HepG2 (cell line): ENCODE measurements at regions not wholly inside any gene's neighbourhood (a gene's known extent, or its start where the extent isn't known, plus 50 kb on each side); places are given as distances from the start of the nearest gene placed in this dataset.

Source experiments
- ATAC-seq: fragments of 200-7000 bp; cut with Tn5 transposase; 3 replicates; pipeline ENCODE4 v1.9.1; 2020; ENCODE audit warnings: mild to moderate bottlenecking, moderate library complexity
- BruUV-seq: library from RNA; stranded (reverse); fragments of 400-500 nt; replicated peaks from 2 replicates; lab custom pipeline; 2021; lab: Mats Ljungman, UMichigan
- CTCF ChIA-PET: fragments of 300-600 bp; formaldehyde crosslinking; extraction: SDS; loops from one replicate; lab custom pipeline; 2021; ENCODE audit warnings: low total read pairs, inconsistent platforms, low intra/inter-chr PET ratio; lab: Yijun Ruan, JAX
- POLR2A ChIA-PET: fragments of 350-600 bp; sonication (Branson Sonifier 250); formaldehyde crosslinking; loops from one replicate; lab custom pipeline; 2020; ENCODE audit warnings: antibody characterized with exemption, inconsistent platforms; lab: Yijun Ruan, JAX
- DNase-seq: peaks from one replicate; pipeline ENCODE4 v3.0.0-alpha.2; 2015; ENCODE audit warnings: low spot score
- FAIRE-seq: peaks from 3 replicates; lab custom pipeline; 2011; peaks lifted over from hg19 to GRCh38; lab: Jason Lieb, UNC
- H2AFZ ChIP-seq: one replicate; pipeline ENCODE4 v1.6.1; 2011; ENCODE audit warnings: low read length, inconsistent platforms
- H3K27ac ChIP-seq: fragments of 300-600 bp; 3 replicates; pipeline ENCODE4 v1.8.0; 2011; ENCODE audit warnings: mixed run types, mild to moderate bottlenecking, mixed read lengths, low read length, inconsistent platforms; ENCODE audit not compliant: insufficient read depth; ENCODE audit errors: extremely low read length
- H3K27me3 ChIP-seq, 2 experiments: fragments of 200-600 bp in 1 of 2; 2 replicates in 1 of 2; 3 replicates in 1 of 2; pipeline versions ENCODE4 v1.6.0 to v1.8.0; 2011; ENCODE audit warnings: low read length in 2 of 2, mild to moderate bottlenecking in 2 of 2, moderate library complexity in 2 of 2, inconsistent platforms in 1 of 2; ENCODE audit not compliant: insufficient read depth in 2 of 2, control insufficient read depth in 1 of 2
- H3K36me3 ChIP-seq, 2 experiments: fragments of 200-600 bp in 1 of 2; replicated peaks in 1 of 2; 2 replicates in 1 of 2; 3 replicates in 1 of 2; pipeline versions ENCODE4 v1.5.1 to v1.8.0; 2011; ENCODE audit warnings: low read length in 2 of 2, inconsistent platforms in 1 of 2; ENCODE audit not compliant: insufficient read depth in 2 of 2, control insufficient read depth in 1 of 2
- H3K4me1 ChIP-seq: 2 replicates; pipeline ENCODE4 v1.5.1; 2012; ENCODE audit warnings: low read length, inconsistent platforms; ENCODE audit not compliant: insufficient read depth
- H3K4me2 ChIP-seq: 2 replicates; pipeline ENCODE4 v1.6.0; 2011; ENCODE audit warnings: low read depth, low read length, inconsistent platforms
- H3K4me3 ChIP-seq, 3 experiments: fragments of 200-600 bp in 1 of 3; sonication (generic), shearing (Covaris generic) in 1 of 3; replicated peaks in 1 of 3; 2 replicates each; pipeline ENCODE4 v1.5.1; 2011 to 2016; ENCODE audit warnings: low read length in 3 of 3, inconsistent platforms in 2 of 3, low read depth in 2 of 3, mild to moderate bottlenecking in 2 of 3, control low read depth in 1 of 3, mixed read lengths in 1 of 3; ENCODE audit not compliant: insufficient read depth in 1 of 3
- H3K79me2 ChIP-seq: one replicate; pipeline ENCODE4 v1.6.1; 2011; ENCODE audit warnings: low read length, inconsistent platforms; ENCODE audit not compliant: insufficient read depth
- H3K9ac ChIP-seq: 2 replicates; pipeline ENCODE4 v1.6.0; 2011; ENCODE audit warnings: mild to moderate bottlenecking, low read depth, low read length, inconsistent platforms; ENCODE audit not compliant: insufficient read depth
- H3K9me3 ChIP-seq: 2 replicates; pipeline ENCODE4 v1.5.1; 2012; ENCODE audit warnings: mild to moderate bottlenecking, low read length
- H4K20me1 ChIP-seq: 2 replicates; pipeline ENCODE4 v1.6.0; 2011; ENCODE audit warnings: inconsistent platforms, mild to moderate bottlenecking, low read length, moderate library complexity; ENCODE audit not compliant: insufficient read depth
- HNRNPL ChIP-seq: fragments of 200-400 bp; formaldehyde crosslinking; IDR thresholded peaks from 2 replicates; pipeline ENCODE4 v1.6.1; 2017; ENCODE audit warnings: mild to moderate bottlenecking, low read depth, low read length
- ZNF503 ChIP-seq: sonication (generic); formaldehyde crosslinking; IDR thresholded peaks from 2 replicates; pipeline ENCODE4 v1.4.0; 2020; ENCODE audit warnings: missing genetic modification reagents
- ZNF687 ChIP-seq: sonication (generic); formaldehyde crosslinking; IDR thresholded peaks from 2 replicates; pipeline ENCODE4 v1.5.1; 2020; ENCODE audit warnings: mild to moderate bottlenecking, missing genetic modification reagents, moderate library complexity
- WGBS: methylation state at CpG from one replicate; pipeline ENCODE4 v1.1.6; 2017; ENCODE audit warnings: low lambda C conversion rate; 5-methylcytosine and 5-hydroxymethylcytosine counted together
- in situ Hi-C: cut with HindIII; loops from 2 replicates; pipeline ENCODE4 v1.10.0; 2017; ENCODE audit warnings: low pct_unique_long_range_greater_than_20kb; ENCODE audit not compliant: extremely low pct_ligation_motif_present
- intact Hi-C: fragments of 100-400 bp; cut with micrococcal nuclease; formaldehyde crosslinking; loops from one replicate; pipeline ENCODE4 v1.10.0; 2022; ENCODE audit not compliant: unreplicated experiment

GRCh38 chr5:174501461-174502069 is 222.8 kb upstream of the MSX2 start:
- Histone ChIP-seq H3K4me2 (no peak overlapping the region), H3K4me3 (no peak overlapping the region), H4K20me1 (no peaks in the 10 kb centered on the region), H3K79me2 (no peaks in the 10 kb centered on the region), H3K27me3 (no peaks in the 10 kb centered on the region), H3K9me3 (peaks cover 23% of the 10 kb centered on the region), H3K36me3 (no peaks in the 10 kb centered on the region), H3K27ac (no peak overlapping the region), H3K9ac (no peak overlapping the region), H2AFZ (no peak overlapping the region), H3K4me1 (no peaks in the 10 kb centered on the region)
- DNase-seq = no peak
- FAIRE-seq = no peak
- CTCF ChIA-PET = no interaction called here
- 1% methylated on average over 6 of the region's 6 CpGs for WGBS
- POLR2A ChIA-PET = no interaction called here
- no peak for TF ChIP-seq HNRNPL
- TF ChIP-seq ZNF503 (CRISPR knock-in tag) = no peak
- no peak for TF ChIP-seq ZNF687 (CRISPR knock-in tag)
- no peak for ATAC-seq
- BruUV-seq = no TSS peak
- in situ Hi-C loops = no loop called here
- intact Hi-C loops = no loop called here
